GM12878 (cell line): ENCODE measurements at regions not wholly inside any gene's neighbourhood (a gene's known extent, or its start where the extent isn't known, plus 50 kb on each side); places are given as distances from the start of the nearest gene placed in this dataset.

ENCODE experiments used
- ATAC-seq: fragments of 200-7000 bp; cut with Tn5 transposase; 3 replicates; pipeline ENCODE4 v1.9.1; 2020; ENCODE audit warnings: mild to moderate bottlenecking, moderate library complexity
- BruUV-seq: library from RNA; stranded (reverse); fragments of 400-500 nt; replicated peaks from 2 replicates; lab custom pipeline; 2021; lab: Mats Ljungman, UMichigan
- CTCF ChIA-PET: fragments of 300-600 bp; sonication (Branson Sonifier 250); formaldehyde crosslinking; extraction: SDS; loops from one replicate; lab custom pipeline; 2021; ENCODE audit warnings: inconsistent platforms; lab: Yijun Ruan, JAX
- POLR2A ChIA-PET: fragments of 350-600 bp; formaldehyde crosslinking; extraction: SDS; loops from one replicate; lab custom pipeline; 2021; ENCODE audit warnings: inconsistent platforms; lab: Charles Lee
- RAD21 ChIA-PET: fragments of 300-600 bp; sonication (Branson Sonifier 250); formaldehyde crosslinking; loops from one replicate; lab custom pipeline; 2023; ENCODE audit warnings: antibody characterized with exemption; ENCODE audit not compliant: unreplicated experiment; lab: Charles Lee
- SMC1A ChIA-PET: fragments of 300-600 bp; sonication (Branson Sonifier 250); formaldehyde crosslinking; loops from one replicate; lab custom pipeline; 2023; ENCODE audit not compliant: unreplicated experiment, uncharacterized antibody; lab: Charles Lee
- DNase-seq: peaks from one replicate; pipeline ENCODE4 v3.0.0-alpha.2; 2011; ENCODE audit warnings: low read depth, low spot score
- FAIRE-seq: peaks from 3 replicates; lab custom pipeline; 2011; peaks lifted over from hg19 to GRCh38; lab: Jason Lieb, UNC
- H2AFZ ChIP-seq: 2 replicates; pipeline ENCODE4 v1.6.0; 2011; ENCODE audit warnings: low read depth, low read length, control low read depth; ENCODE audit not compliant: control insufficient read depth
- H3K27ac ChIP-seq: 2 replicates; pipeline ENCODE4 v1.5.1; 2011; ENCODE audit warnings: control low read depth; ENCODE audit not compliant: control insufficient read depth, insufficient read depth
- H3K27me3 ChIP-seq, 2 experiments: replicated peaks in 1 of 2; 2 replicates each; pipeline versions ENCODE4 v1.6.0 to v1.6.1; 2011; ENCODE audit warnings: low read length in 1 of 2; ENCODE audit not compliant: control insufficient read depth in 2 of 2, insufficient read depth in 2 of 2
- H3K36me3 ChIP-seq, 2 experiments: 2 replicates each; pipeline ENCODE4 v1.5.1; 2011; ENCODE audit warnings: low read length in 1 of 2; ENCODE audit not compliant: control insufficient read depth in 2 of 2, insufficient read depth in 2 of 2
- H3K4me1 ChIP-seq: 2 replicates; pipeline ENCODE4 v1.6.1; 2011; ENCODE audit warnings: mild to moderate bottlenecking, low read length, moderate library complexity, mixed read lengths; ENCODE audit not compliant: control insufficient read depth, insufficient read depth
- H3K4me2 ChIP-seq: 2 replicates; pipeline ENCODE4 v1.6.0; 2011; ENCODE audit warnings: control low read depth; ENCODE audit not compliant: control insufficient read depth, insufficient read depth
- H3K4me3 ChIP-seq: fragments of 200-600 bp; sonication (generic); 2 replicates; pipeline ENCODE4 v1.5.1; 2016
- H3K79me2 ChIP-seq: 2 replicates; pipeline ENCODE4 v1.6.0; 2011; ENCODE audit warnings: low read length; ENCODE audit not compliant: control insufficient read depth, insufficient read depth
- H3K9ac ChIP-seq: 2 replicates; pipeline ENCODE4 v1.8.0; 2011; ENCODE audit warnings: low read length, control low read depth, mixed read lengths; ENCODE audit not compliant: control insufficient read depth, insufficient read depth
- H3K9me3 ChIP-seq: replicated peaks from 3 replicates; pipeline ENCODE4 v1.5.1; 2011; ENCODE audit warnings: mild to moderate bottlenecking, low read length; ENCODE audit not compliant: control insufficient read depth, insufficient read depth
- H4K20me1 ChIP-seq: 2 replicates; pipeline ENCODE4 v1.6.0; 2011; ENCODE audit not compliant: control insufficient read depth, insufficient read depth
- CEBPB ChIP-seq, 2 experiments: fragments of 150-350 bp in 1 of 2; IDR thresholded peaks; 2 replicates each; pipeline ENCODE4 v1.6.1; 2012 to 2014; ENCODE audit warnings: low read depth in 2 of 2, low read length in 2 of 2, borderline replicate concordance in 1 of 2, inconsistent platforms in 1 of 2
- CHD1 ChIP-seq: IDR thresholded peaks from 2 replicates; pipeline ENCODE4 v1.6.1; 2012; ENCODE audit warnings: low read depth, low read length, improper control_type of control experiment
- EZH2 ChIP-seq: IDR thresholded peaks from 2 replicates; pipeline ENCODE4 v1.6.1; 2012; ENCODE audit warnings: low read depth, mild to moderate bottlenecking, control low read depth, inconsistent platforms, low read length, borderline replicate concordance; ENCODE audit not compliant: control insufficient read depth
- NFYA ChIP-seq: IDR thresholded peaks from 2 replicates; pipeline ENCODE4 v1.6.1; 2011; ENCODE audit warnings: low read depth, mild to moderate bottlenecking, low read length, improper control_type of control experiment, borderline replicate concordance
- NFYB ChIP-seq: IDR thresholded peaks from 2 replicates; pipeline ENCODE4 v1.6.1; 2011; ENCODE audit warnings: low read depth, mild to moderate bottlenecking, low read length, improper control_type of control experiment, moderate library complexity; ENCODE audit not compliant: insufficient read depth
- PKNOX1 ChIP-seq: fragments of 450-650 bp; IDR thresholded peaks from 2 replicates; pipeline ENCODE4 v1.6.1; 2016; ENCODE audit warnings: mild to moderate bottlenecking
- POLR2A ChIP-seq: IDR thresholded peaks from 2 replicates; pipeline ENCODE4 v1.6.1; 2011; ENCODE audit warnings: low read depth, mild to moderate bottlenecking, low read length
- POLR2AphosphoS2 ChIP-seq: IDR thresholded peaks from 2 replicates; pipeline ENCODE4 v1.6.1; 2011; ENCODE audit warnings: low read depth, mild to moderate bottlenecking, low read length, improper control_type of control experiment, moderate library complexity
- SMAD1 ChIP-seq: fragments of 450-650 bp; IDR thresholded peaks from 2 replicates; pipeline ENCODE4 v1.6.1; 2018; ENCODE audit warnings: mild to moderate bottlenecking, low read depth; ENCODE audit not compliant: partially characterized antibody
- SUZ12 ChIP-seq: fragments of 200-600 bp; sonication (generic); IDR thresholded peaks from one replicate; pipeline ENCODE4 v1.6.1; 2018; ENCODE audit warnings: antibody characterized with exemption, mild to moderate bottlenecking; ENCODE audit not compliant: unreplicated experiment
- TCF3 ChIP-seq: IDR thresholded peaks from 2 replicates; pipeline ENCODE4 v1.6.1; 2012; ENCODE audit warnings: low read depth, mild to moderate bottlenecking, low read length, borderline replicate concordance; ENCODE audit not compliant: insufficient read depth
- TCF7 ChIP-seq: IDR thresholded peaks from 2 replicates; pipeline ENCODE4 v1.6.1; 2014; ENCODE audit warnings: antibody characterized with exemption, borderline replicate concordance
- ZNF24 ChIP-seq: fragments of 450-650 bp; IDR thresholded peaks from 2 replicates; pipeline ENCODE4 v1.6.1; 2017; ENCODE audit warnings: antibody characterized with exemption, mild to moderate bottlenecking
- WGBS: methylation state at CpG from one replicate; pipeline ENCODE4 v1.1.6; 2016; ENCODE audit warnings: low lambda C conversion rate; ENCODE audit not compliant: insufficient replicate concordance, insufficient coverage; ENCODE audit errors: missing lambda C conversion rate; 5-methylcytosine and 5-hydroxymethylcytosine counted together
- in situ Hi-C: fragments of 300-500 bp; cut with MboI; formaldehyde crosslinking; loops from 9 replicates; pipeline ENCODE4 v1.14.3; 2018; ENCODE audit warnings: mixed read lengths
- intact Hi-C: fragments of 100-400 bp; cut with micrococcal nuclease; formaldehyde crosslinking; loops from one replicate; pipeline ENCODE4 v1.14.2; 2022; ENCODE audit not compliant: unreplicated experiment
- TF ChIP-seq, protein P1 (sequence below): IDR thresholded peaks from 2 replicates; pipeline ENCODE4 v1.6.1; 2011; ENCODE audit warnings: mild to moderate bottlenecking, low read depth, low read length, moderate library complexity; ENCODE audit not compliant: insufficient replicate concordance

DNA sequence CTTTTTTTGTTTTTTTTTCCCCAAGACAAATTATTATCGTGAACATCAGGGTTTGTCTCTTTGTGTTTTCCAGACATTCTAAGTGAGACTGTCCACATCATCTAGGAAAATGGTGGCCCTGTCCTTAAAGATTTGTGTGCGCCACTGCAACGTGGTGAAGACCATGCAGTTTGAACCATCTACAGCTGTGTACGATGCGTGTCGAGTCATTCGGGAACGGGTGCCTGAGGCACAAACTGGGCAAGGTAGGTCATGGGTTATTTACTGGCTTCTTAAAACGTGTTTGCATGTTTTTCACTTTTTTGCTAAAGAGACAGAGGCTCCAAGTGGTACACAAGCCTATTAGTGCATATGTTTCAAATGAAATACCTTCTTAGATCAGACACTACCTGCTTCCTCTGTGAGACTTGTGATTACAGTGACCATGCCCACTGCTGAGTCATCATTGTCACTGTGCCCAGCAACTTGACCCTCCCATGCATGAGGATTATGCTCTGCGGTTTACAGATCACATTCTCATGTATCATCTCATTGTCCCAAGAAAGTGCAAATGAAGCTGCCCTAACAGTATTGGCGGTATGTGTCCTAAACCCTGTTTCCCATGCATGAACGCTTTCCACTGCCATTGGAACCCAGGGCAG lies 395.2 kb upstream of the TPM1 start:
- SMC1A ChIA-PET: interaction anchor here (1.1 kb wide), 1 partner anchor 291 kb away, joined by 3 read pairs; no protein-coding TSS in a partner anchor
- H3K9ac ChIP-seq: no peak overlapping the region
- no TSS peak for BruUV-seq
- intact Hi-C loops: no loop called here
- no peak overlapping the region for H3K4me3 ChIP-seq
- H2AFZ ChIP-seq: no peak overlapping the region
- no peaks in the 10 kb centered on the region for H3K27me3 ChIP-seq
- no peaks in the 10 kb centered on the region for H3K9me3 ChIP-seq
- no peak overlapping the region for H3K27ac ChIP-seq
- TF ChIP-seq PKNOX1: no peak
- H4K20me1 ChIP-seq: no peaks in the 10 kb centered on the region
- no peaks in the 10 kb centered on the region for H3K36me3 ChIP-seq
- no peak for DNase-seq
- no peak for FAIRE-seq
- RAD21 ChIA-PET: interaction anchor here (0.8 kb wide), 1 partner anchor 44 kb away, joined by 4 read pairs; no protein-coding TSS in a partner anchor
- peaks cover 20% of the 10 kb centered on the region for H3K4me1 ChIP-seq
- POLR2A ChIA-PET: no interaction called here
- H3K79me2 ChIP-seq: no peaks in the 10 kb centered on the region
- WGBS: 86% methylated on average over 12 of the region's 12 CpGs
- in situ Hi-C loops: no loop called here
- H3K4me2 ChIP-seq: no peak overlapping the region
- ATAC-seq: peak; percentile 54
- CTCF ChIA-PET: no interaction called here

- WGBS: 94% methylated on average over 7 of the region's 7 CpGs
- no peak overlapping the region for H3K4me3 ChIP-seq
- CTCF ChIA-PET: interaction anchor here (1.9 kb wide), 1 partner anchor 7 kb away, joined by 5 read pairs; no protein-coding TSS in a partner anchor
- no peak for ATAC-seq
- H2AFZ ChIP-seq: no peak overlapping the region
- peaks cover 20% of the 10 kb centered on the region for H3K4me1 ChIP-seq
- no peaks in the 10 kb centered on the region for H3K9me3 ChIP-seq
- no peaks in the 10 kb centered on the region for H4K20me1 ChIP-seq
- H3K27me3 ChIP-seq: no peaks in the 10 kb centered on the region
- RAD21 ChIA-PET: interaction anchor here (0.8 kb wide), 1 partner anchor 43 kb away, joined by 4 read pairs; no protein-coding TSS in a partner anchor
- intact Hi-C loops (loop anchor here (2.0 kb wide), 1 partner anchor 23 kb away; no protein-coding TSS in a partner anchor), in situ Hi-C loops (no loop called here)
- DNase-seq: no peak
- no TSS peak for BruUV-seq
- H3K9ac ChIP-seq: no peak overlapping the region
- no peak overlapping the region for H3K4me2 ChIP-seq
- no peak overlapping the region for H3K27ac ChIP-seq
- no peaks in the 10 kb centered on the region for H3K79me2 ChIP-seq
- no peaks in the 10 kb centered on the region for H3K36me3 ChIP-seq
- FAIRE-seq: no peak
- SMC1A ChIA-PET: interaction anchor here (0.6 to 1.1 kb wide), 2 partner anchors 12 to 291 kb away, joined by 3 read pairs; no protein-coding TSS in a partner anchor
- POLR2A ChIA-PET: interaction anchor here (0.7 kb wide), 1 partner anchor 13 kb away, joined by 3 read pairs; no protein-coding TSS in a partner anchor
- TF ChIP-seq POLR2AphosphoS2 (no peak), TCF3 (no peak), EZH2 (no peak), NFYA (no peak), POLR2A (no peak), SUZ12 (no peak), ZNF24 (no peak), CHD1 (no peak), TCF7 (no peak), CEBPB (IDR thresholded peaks at IDR 0.05; ENCODE audit: borderline replicate concordance in 1 of 2, low read depth in 2 of 2, low read length in 2 of 2) (no peak), NFYB (no peak), SMAD1 (no peak)
- TF ChIP-seq, protein P1, sequence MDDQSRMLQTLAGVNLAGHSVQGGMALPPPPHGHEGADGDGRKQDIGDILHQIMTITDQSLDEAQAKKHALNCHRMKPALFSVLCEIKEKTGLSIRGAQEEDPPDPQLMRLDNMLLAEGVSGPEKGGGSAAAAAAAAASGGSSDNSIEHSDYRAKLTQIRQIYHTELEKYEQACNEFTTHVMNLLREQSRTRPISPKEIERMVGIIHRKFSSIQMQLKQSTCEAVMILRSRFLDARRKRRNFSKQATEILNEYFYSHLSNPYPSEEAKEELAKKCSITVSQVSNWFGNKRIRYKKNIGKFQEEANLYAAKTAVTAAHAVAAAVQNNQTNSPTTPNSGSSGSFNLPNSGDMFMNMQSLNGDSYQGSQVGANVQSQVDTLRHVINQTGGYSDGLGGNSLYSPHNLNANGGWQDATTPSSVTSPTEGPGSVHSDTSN: no peak
Measured at GRCh38 chr15:62647843-62648505, 394.6 kb upstream of the TPM1 start.
